GM23338 (cell line): ENCODE measurements at regions not wholly inside any gene's neighbourhood (a gene's known extent, or its start where the extent isn't known, plus 50 kb on each side); places are given as distances from the start of the nearest gene placed in this dataset.

Experiments
- ATAC-seq: fragments of 200-7000 bp; cut with Tn5 transposase; 3 replicates; pipeline ENCODE4 v1.9.1; 2020
- DNase-seq: peaks from one replicate; pipeline ENCODE4 v3.0.0-alpha.2; 2015; ENCODE audit warnings: low spot score
- H2AFZ ChIP-seq: fragments of 200-600 bp; sonication (generic); 2 replicates; pipeline ENCODE4 v1.8.0; 2016; ENCODE audit warnings: antibody characterized with exemption, mild to moderate bottlenecking, moderate library complexity
- H3F3A ChIP-seq: fragments of 200-600 bp; sonication (generic); replicated peaks from 2 replicates; pipeline ENCODE4 v1.8.0; 2017; ENCODE audit warnings: antibody characterized with exemption, mixed run types, low read depth
- H3K27ac ChIP-seq: fragments of 200-600 bp; sonication (generic); 2 replicates; pipeline ENCODE4 v1.6.1; 2016; ENCODE audit warnings: low read depth
- H3K27me3 ChIP-seq: fragments of 200-600 bp; sonication (generic); 2 replicates; pipeline ENCODE4 v1.8.0; 2016; ENCODE audit warnings: mild to moderate bottlenecking, mixed run types, moderate library complexity; ENCODE audit not compliant: insufficient read depth
- H3K36me3 ChIP-seq: fragments of 200-600 bp; sonication (generic); 2 replicates; pipeline ENCODE4 v1.8.0; 2016; ENCODE audit warnings: mild to moderate bottlenecking; ENCODE audit not compliant: insufficient read depth
- H3K4me1 ChIP-seq: fragments of 200-600 bp; sonication (generic); 2 replicates; pipeline ENCODE4 v1.8.0; 2016; ENCODE audit warnings: mild to moderate bottlenecking, moderate library complexity; ENCODE audit not compliant: insufficient read depth
- H3K4me2 ChIP-seq: fragments of 200-600 bp; sonication (generic); 2 replicates; pipeline ENCODE4 v1.7.1; 2017; ENCODE audit warnings: mixed run types
- H3K4me3 ChIP-seq: fragments of 200-600 bp; sonication (generic); 2 replicates; pipeline ENCODE4 v1.6.1; 2016; ENCODE audit warnings: mixed run types
- H3K79me2 ChIP-seq: fragments of 200-600 bp; sonication (generic); replicated peaks from 2 replicates; pipeline ENCODE4 v1.8.0; 2017; ENCODE audit warnings: mild to moderate bottlenecking; ENCODE audit not compliant: insufficient read depth
- H3K9me2 ChIP-seq: fragments of 200-600 bp; sonication (generic); 2 replicates; pipeline ENCODE4 v1.8.0; 2017; ENCODE audit not compliant: insufficient read depth
- H4K20me1 ChIP-seq: fragments of 200-600 bp; sonication (generic); replicated peaks from 2 replicates; pipeline ENCODE4 v1.8.0; 2017; ENCODE audit warnings: mild to moderate bottlenecking; ENCODE audit not compliant: insufficient read depth
- H3K27ac Mint-ChIP-seq: 2 replicates; pipeline ENCODE4 v1.8.0; 2020; ENCODE audit warnings: inconsistent platforms, mild to moderate bottlenecking, moderate library complexity, mixed read lengths
- H3K27me3 Mint-ChIP-seq: 3 replicates; pipeline ENCODE4 v1.8.0; 2022; ENCODE audit warnings: low read depth, mild to moderate bottlenecking, moderate library complexity, mixed read lengths, inconsistent platforms; ENCODE audit not compliant: insufficient read depth, poor library complexity
- H3K36me3 Mint-ChIP-seq: 3 replicates; pipeline ENCODE4 v1.8.0; 2021; ENCODE audit warnings: low read depth, mild to moderate bottlenecking, inconsistent platforms, moderate library complexity, mixed read lengths
- H3K4me1 Mint-ChIP-seq: 3 replicates; pipeline ENCODE4 v1.8.0; 2020; ENCODE audit warnings: mild to moderate bottlenecking, inconsistent platforms, mixed read lengths
- H3K4me3 Mint-ChIP-seq: 3 replicates; pipeline ENCODE4 v1.8.0; 2021; ENCODE audit warnings: moderate library complexity, mild to moderate bottlenecking, inconsistent platforms, mixed read lengths
- H3K9me3 Mint-ChIP-seq: 3 replicates; pipeline ENCODE4 v1.8.0; 2020; ENCODE audit warnings: moderate library complexity, mild to moderate bottlenecking, inconsistent platforms, mixed read lengths
- CREB1 ChIP-seq: fragments of 250-450 bp; sonication (Bioruptor Pico); IDR thresholded peaks from 2 replicates; pipeline ENCODE4 v1.5.0; 2020; ENCODE audit warnings: low read depth, mild to moderate bottlenecking, moderate library complexity
- ETS1 ChIP-seq: IDR thresholded peaks from 2 replicates; pipeline ENCODE4 v1.6.1; 2016; ENCODE audit warnings: antibody characterized with exemption
- EZH2 ChIP-seq: fragments of 200-600 bp; sonication (generic); IDR thresholded peaks from one replicate; pipeline ENCODE4 v1.8.0; 2017; ENCODE audit warnings: antibody characterized with exemption, mild to moderate bottlenecking, low read depth; ENCODE audit not compliant: unreplicated experiment
- EZH2phosphoT487 ChIP-seq: fragments of 200-600 bp; sonication (generic); IDR thresholded peaks from one replicate; pipeline ENCODE4 v1.8.1; 2018; ENCODE audit warnings: antibody characterized with exemption; ENCODE audit not compliant: unreplicated experiment
- NANOG ChIP-seq: IDR thresholded peaks from 2 replicates; pipeline ENCODE4 v1.6.1; 2016; ENCODE audit warnings: antibody characterized with exemption, borderline replicate concordance
- POLR2AphosphoS5 ChIP-seq: IDR thresholded peaks from 2 replicates; pipeline ENCODE4 v1.6.1; 2016; ENCODE audit warnings: antibody characterized with exemption, low read depth
- STAT1 ChIP-seq: IDR thresholded peaks from one replicate; pipeline ENCODE4 v1.6.1; 2016; ENCODE audit warnings: antibody characterized with exemption; ENCODE audit not compliant: unreplicated experiment
- ZNF114 ChIP-seq: fragments of 250-450 bp; sonication (Bioruptor Pico); IDR thresholded peaks from 2 replicates; pipeline ENCODE4 v1.5.0; 2020; ENCODE audit warnings: mild to moderate bottlenecking, moderate library complexity
- ZNF331 ChIP-seq: fragments of 250-450 bp; sonication (Bioruptor Pico); IDR thresholded peaks from 2 replicates; pipeline ENCODE4 v1.5.0; 2020; ENCODE audit warnings: low read depth, mild to moderate bottlenecking, moderate library complexity
- TF ChIP-seq, protein P1 (sequence below): IDR thresholded peaks from one replicate; pipeline ENCODE4 v1.6.1; 2018; ENCODE audit warnings: antibody characterized with exemption; ENCODE audit not compliant: unreplicated experiment

GRCh38 chr1:67969446-67969845 lies 81.0 kb downstream of the DIRAS3 start:
- Mint-ChIP-seq H3K27ac (no peak overlapping the region), H3K9me3 (0 out of 3 replicates have a peak, but pooled peaks cover 2% of the 10 kb centered on the region), H3K4me1 (no peaks in the 10 kb centered on the region), H3K4me3 (no peak overlapping the region), H3K36me3 (no peaks in the 10 kb centered on the region), H3K27me3 (no peaks in the 10 kb centered on the region)
- Histone ChIP-seq H3K79me2 (no peaks in the 10 kb centered on the region), H3K27ac (no peak overlapping the region), H3K36me3 (no peaks in the 10 kb centered on the region; the same call in 1 of the 2 replicates), H3K4me1 (no peaks in the 10 kb centered on the region), H2AFZ (no peak overlapping the region), H3K4me2 (no peak overlapping the region), H3K4me3 (no peak overlapping the region), H3K9me2 (no peaks in the 10 kb centered on the region), H3F3A (no peaks in the 10 kb centered on the region), H3K27me3 (no peaks in the 10 kb centered on the region), H4K20me1 (no peaks in the 10 kb centered on the region)
- DNase-seq, result no peak
- no peak for ATAC-seq
- no peak for TF ChIP-seq POLR2AphosphoS5

DNA sequence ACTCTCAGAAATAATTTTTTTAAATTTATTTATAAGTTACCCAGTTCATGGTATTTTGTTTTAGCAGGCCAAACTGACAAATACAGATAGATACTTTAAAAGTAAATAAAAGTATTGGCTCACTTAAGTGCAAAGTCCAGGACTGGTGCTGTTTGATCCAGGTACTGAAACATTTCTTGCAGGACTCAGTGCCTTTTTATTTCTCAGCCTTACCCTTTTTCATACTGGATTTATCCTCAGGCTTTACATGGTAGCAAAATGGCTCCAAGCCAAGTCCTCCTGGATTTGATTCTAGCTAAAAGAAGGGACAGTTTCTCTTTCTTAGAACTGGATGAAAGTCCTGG lies 83.8 kb downstream of the DIRAS3 start:
- Histone ChIP-seq H3K4me2 (no peak overlapping the region), H3K4me3 (no peak overlapping the region), H4K20me1 (no peaks in the 10 kb centered on the region), H3K9me2 (no peaks in the 10 kb centered on the region), H3K4me1 (no peaks in the 10 kb centered on the region), H3K36me3 (no peaks in the 10 kb centered on the region; the same call in 1 of the 2 replicates), H3K27me3 (no peaks in the 10 kb centered on the region), H2AFZ (no peak overlapping the region), H3F3A (no peaks in the 10 kb centered on the region), H3K27ac (no peak overlapping the region), H3K79me2 (no peaks in the 10 kb centered on the region)
- no peak for ATAC-seq
- no peak for DNase-seq
- Mint-ChIP-seq H3K4me1 (no peaks in the 10 kb centered on the region), H3K27me3 (peaks cover 1% of the 10 kb centered on the region), H3K4me3 (no peak overlapping the region), H3K36me3 (0 out of 3 replicates have a peak, but pooled peaks cover 16% of the 10 kb centered on the region), H3K27ac (no peak overlapping the region), H3K9me3 (peaks cover 20% of the 10 kb centered on the region)
- TF ChIP-seq ZNF114, result no peak
- no peak for TF ChIP-seq ETS1

DNA sequence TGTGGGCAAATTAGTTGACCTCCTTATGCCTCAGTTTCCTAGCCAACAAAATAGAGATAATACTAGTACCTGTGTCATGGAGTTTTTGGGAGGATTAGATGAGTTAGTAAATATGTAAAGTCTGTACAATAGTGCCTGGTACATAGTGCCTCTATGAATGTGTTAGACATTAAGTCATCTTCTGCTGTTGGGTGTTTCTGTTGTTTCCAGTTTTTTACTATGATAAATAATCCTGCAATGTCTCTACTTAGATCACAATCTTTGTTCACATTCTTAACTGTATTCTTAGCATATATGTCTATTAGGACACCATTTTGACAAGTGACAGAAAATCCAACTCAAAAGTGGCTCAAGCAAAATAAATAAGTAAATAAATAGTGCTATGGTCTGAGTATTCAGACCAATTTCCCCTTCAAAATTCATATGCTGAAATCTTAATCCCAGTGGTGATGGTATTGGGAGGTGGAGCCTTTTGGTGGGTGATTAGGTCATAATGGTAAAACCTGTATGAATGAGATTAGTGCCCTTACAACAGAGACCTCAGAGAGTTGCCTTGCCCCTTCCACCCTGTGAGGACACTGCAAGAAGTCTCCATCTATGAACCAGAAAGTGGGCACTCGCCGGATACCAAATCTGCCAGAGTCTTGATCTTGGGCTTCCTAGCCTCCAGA lies 84.3 kb downstream of the DIRAS3 start:
- Histone ChIP-seq H3K4me1 (no peaks in the 10 kb centered on the region), H3K27ac (no peak overlapping the region), H2AFZ (no peak overlapping the region), H4K20me1 (no peaks in the 10 kb centered on the region), H3F3A (no peaks in the 10 kb centered on the region), H3K9me2 (no peaks in the 10 kb centered on the region), H3K27me3 (no peaks in the 10 kb centered on the region), H3K36me3 (no peaks in the 10 kb centered on the region; the same call in 1 of the 2 replicates), H3K4me2 (no peak overlapping the region), H3K4me3 (no peak overlapping the region), H3K79me2 (no peaks in the 10 kb centered on the region)
- no peak overlapping the region for H3K4me3 Mint-ChIP-seq
- no peak for DNase-seq
- peaks cover 20% of the 10 kb centered on the region for H3K9me3 Mint-ChIP-seq
- 0 out of 3 replicates have a peak, but pooled peaks cover 16% of the 10 kb centered on the region for H3K36me3 Mint-ChIP-seq
- no peak for ATAC-seq
- peaks cover 1% of the 10 kb centered on the region for H3K27me3 Mint-ChIP-seq
- no peaks in the 10 kb centered on the region for H3K4me1 Mint-ChIP-seq
- no peak overlapping the region for H3K27ac Mint-ChIP-seq
- TF ChIP-seq, protein P1, sequence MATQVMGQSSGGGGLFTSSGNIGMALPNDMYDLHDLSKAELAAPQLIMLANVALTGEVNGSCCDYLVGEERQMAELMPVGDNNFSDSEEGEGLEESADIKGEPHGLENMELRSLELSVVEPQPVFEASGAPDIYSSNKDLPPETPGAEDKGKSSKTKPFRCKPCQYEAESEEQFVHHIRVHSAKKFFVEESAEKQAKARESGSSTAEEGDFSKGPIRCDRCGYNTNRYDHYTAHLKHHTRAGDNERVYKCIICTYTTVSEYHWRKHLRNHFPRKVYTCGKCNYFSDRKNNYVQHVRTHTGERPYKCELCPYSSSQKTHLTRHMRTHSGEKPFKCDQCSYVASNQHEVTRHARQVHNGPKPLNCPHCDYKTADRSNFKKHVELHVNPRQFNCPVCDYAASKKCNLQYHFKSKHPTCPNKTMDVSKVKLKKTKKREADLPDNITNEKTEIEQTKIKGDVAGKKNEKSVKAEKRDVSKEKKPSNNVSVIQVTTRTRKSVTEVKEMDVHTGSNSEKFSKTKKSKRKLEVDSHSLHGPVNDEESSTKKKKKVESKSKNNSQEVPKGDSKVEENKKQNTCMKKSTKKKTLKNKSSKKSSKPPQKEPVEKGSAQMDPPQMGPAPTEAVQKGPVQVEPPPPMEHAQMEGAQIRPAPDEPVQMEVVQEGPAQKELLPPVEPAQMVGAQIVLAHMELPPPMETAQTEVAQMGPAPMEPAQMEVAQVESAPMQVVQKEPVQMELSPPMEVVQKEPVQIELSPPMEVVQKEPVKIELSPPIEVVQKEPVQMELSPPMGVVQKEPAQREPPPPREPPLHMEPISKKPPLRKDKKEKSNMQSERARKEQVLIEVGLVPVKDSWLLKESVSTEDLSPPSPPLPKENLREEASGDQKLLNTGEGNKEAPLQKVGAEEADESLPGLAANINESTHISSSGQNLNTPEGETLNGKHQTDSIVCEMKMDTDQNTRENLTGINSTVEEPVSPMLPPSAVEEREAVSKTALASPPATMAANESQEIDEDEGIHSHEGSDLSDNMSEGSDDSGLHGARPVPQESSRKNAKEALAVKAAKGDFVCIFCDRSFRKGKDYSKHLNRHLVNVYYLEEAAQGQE, result no peak
- TF ChIP-seq STAT1, result no peak
- TF ChIP-seq CREB1 (CRISPR knock-in tag), result no peak
- TF ChIP-seq EZH2phosphoT487, result no peak
- no peak for TF ChIP-seq ZNF114
- no peak for TF ChIP-seq POLR2AphosphoS5
- no peak for TF ChIP-seq EZH2
- TF ChIP-seq ZNF331 (CRISPR knock-in tag), result no peak
- no peak for TF ChIP-seq NANOG
